Activated CD8-positive, alpha-beta memory T cell treated with anti-CD3 and anti-CD28 coated beads, Interleukin-2, amount 50 U/mL, for 48 hours (primary cell): ENCODE measurements at regions not wholly inside any gene's neighbourhood (a gene's known extent, or its start where the extent isn't known, plus 50 kb on each side); places are given as distances from the start of the nearest gene placed in this dataset.
"Not testable (repeated sequence)": the region's sequence is repeated elsewhere in the genome, so short reads cannot be mapped to it uniquely, and the experiment has no call there.

Experiments used
- DNase-seq: peaks from one replicate; pipeline ENCODE4 v3.0.0-alpha.2; 2020

- no peak for DNase-seq
Measured at GRCh38 chr1:79207786-79208185, 201.3 kb upstream of the ADGRL4 start.

DNA sequence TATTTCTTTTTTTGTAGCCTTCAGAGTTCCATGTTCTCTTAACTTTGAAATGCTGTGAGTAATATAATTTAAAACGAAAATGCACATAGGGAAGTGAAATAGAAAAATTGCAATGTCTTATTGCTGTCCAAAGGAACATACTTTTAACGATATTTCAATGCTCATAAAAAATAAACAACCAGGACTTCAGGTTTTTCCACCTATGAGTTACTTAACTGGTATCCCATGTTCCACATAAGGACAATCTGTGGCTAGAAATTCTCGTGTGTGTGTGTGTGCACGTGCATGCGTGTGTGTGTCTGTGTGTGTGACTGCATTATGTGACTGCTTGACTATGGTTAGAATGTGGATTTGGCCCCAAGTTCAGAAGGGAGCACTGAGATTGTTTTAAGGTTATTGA is 200.8 kb upstream of the ADGRL4 start:
- no peak for DNase-seq

DNA sequence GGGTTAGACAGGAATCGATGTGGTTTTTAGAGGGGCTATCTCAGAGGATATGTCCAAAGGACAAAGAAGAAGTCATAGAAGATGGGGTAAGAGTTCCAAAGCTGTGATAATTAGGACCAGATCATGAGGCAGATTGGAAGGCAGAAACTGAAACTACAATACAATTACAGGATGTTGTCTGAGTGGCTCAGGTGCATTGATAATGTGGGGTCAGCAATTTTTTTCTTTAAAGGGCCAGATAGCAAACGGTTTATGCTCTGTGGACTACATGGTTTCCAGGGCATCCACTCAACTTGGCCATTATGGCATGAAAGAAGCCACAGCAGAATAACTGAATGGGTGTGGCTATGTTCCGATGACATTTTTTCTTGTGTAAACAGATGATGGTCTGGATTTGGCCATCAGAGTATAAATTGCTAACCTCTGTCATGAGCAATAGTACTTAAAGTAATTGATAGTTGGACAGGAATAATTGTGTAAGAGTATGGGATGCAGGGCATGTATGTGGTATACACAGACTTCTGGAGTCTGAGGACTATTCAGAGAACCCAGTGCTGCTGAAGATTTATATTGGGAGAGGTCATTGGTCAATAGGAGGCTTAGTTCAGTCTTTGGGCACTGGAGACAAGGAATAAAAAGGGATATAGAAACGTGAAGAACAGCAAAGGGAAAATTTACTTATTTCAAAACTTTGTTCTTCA is 198.4 kb upstream of the ADGRL4 start:
- no peak for DNase-seq

DNA sequence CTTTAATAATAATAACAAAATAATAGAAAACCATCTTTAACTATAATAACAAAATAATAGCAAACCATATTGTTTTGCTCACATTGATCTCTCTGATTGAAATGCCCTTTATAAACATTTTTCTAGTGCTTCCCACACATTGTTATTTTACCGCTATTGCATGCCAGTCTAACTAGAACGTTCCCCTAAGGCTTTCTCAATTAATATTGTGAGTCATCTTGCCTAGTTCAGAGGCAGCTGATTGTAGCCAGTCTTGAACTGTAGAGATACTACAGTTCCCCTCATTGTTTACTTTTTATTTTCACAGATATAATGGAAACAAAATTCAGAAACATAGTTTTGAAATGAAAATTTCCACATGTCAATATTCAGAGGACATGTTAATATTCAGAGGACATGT is 192.3 kb upstream of the ADGRL4 start:
- no peak for DNase-seq

- DNase-seq, result no peak
Measured at GRCh38 chr1:79197421-79197820, 190.9 kb upstream of the ADGRL4 start.

- no peak for DNase-seq
Measured at GRCh38 chr1:79196211-79196610, 189.7 kb upstream of the ADGRL4 start.

GRCh38 chr1:79193211-79194079 is 186.9 kb upstream of the ADGRL4 start:
- DNase-seq, result no peak

DNA sequence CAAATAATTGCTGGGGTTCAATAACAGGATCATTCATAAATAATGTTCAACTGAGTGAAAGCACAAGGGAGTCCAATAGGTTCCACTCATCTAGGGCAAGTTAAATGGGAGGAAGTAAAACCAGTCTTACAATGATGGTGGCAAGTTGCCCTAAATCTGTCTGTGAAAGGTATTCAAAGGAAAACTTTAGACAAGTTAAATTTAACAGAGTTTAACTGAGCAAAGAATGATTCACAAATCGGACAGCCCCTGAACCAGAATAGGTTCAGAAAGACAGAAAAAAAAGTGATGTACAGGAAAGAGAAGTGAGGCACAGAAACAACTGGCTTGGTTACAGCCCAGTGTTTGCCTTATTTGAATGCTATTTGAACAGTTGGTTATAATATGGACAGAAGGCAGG is 183.5 kb upstream of the ADGRL4 start:
- no peak for DNase-seq

GRCh38 chr1:79188337-79188736 is 181.8 kb upstream of the ADGRL4 start:
- DNase-seq, result no peak

GRCh38 chr1:79186260-79186659 is 179.7 kb upstream of the ADGRL4 start:
- DNase-seq, result no peak

DNA sequence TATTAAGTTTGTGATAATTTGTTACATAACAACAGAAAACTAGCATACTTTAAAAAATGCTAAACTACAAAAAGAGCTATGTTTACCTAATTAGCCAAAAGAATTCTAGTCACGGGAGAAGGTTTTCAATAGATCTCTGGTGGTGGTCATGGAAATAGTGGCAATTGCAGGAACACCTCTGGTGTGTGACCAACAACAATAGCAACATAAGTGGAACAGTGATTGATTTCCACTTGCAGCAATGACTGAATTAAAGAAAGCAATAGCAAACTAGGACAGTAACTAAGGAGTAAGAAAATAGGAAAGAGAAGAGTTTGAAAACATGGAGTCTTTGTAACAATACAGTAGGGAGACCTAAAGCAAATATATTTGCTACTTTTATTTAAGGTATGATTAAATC is 171.3 kb upstream of the ADGRL4 start:
- DNase-seq, result no peak

GRCh38 chr1:79161077-79161476 is 154.5 kb upstream of the ADGRL4 start:
- DNase-seq, result no peak

GRCh38 chr1:79155991-79156390 is 149.5 kb upstream of the ADGRL4 start:
- no peak for DNase-seq

DNA sequence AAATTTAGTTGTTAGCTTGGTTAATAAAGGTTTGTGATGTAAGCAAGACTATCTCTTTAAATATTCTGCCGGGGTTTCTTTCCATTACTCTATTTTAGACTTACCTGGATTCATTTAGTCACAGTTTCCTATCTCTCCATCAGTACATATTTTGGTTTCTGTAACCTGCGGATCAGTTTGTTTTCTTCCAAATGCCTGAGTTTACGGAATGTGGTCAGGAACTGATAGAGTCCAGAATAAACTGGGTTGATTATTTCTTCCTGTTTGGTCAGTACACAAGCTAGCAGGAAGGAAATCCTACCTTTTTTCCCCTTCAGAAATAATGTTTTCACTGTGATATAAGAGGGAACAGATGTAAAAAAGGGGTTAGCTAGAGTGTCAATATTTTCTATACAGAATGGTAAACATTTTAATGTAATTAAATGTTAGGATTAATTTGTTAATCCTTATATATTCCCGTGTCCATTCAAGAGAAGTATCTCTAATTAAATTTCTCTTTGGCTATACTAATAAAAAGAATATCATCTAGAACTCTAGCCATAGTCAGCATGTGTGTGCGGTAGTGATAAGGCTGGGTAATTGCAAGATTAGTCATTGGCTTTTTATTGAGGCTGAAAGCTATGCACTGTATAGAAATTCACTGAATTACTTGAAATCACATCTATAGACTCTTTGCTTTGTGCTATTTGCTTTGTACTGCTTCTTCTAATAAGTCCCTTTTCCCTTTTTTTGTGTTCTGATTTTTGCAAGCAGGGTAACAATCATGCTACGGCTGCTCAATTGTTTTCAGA is 144.7 kb upstream of the ADGRL4 start:
- no peak for DNase-seq

DNA sequence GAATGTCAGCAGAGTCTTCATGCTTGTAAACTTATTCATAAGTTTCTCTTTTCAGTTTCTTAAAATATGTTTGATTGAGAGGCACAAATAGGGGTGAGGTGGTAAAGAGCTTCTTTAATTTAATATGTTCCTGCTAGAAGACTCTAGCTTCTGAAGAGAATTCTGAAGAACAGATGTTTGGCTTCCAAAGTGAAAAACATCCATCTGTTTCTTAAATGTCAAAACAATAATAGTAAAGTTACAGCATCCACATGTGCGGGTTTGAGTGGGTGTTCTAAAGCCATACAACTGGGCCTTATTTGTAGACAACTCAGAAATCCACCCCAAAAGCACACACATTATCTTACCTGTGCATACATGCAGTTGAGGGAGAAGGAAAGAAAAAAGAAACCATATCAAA is 144.0 kb upstream of the ADGRL4 start:
- no peak for DNase-seq

- not testable (repeated sequence) for DNase-seq
Measured at GRCh38 chr1:79138227-79138626, 131.7 kb upstream of the ADGRL4 start.

- DNase-seq, result no peak
Measured at GRCh38 chr1:79133774-79134364, 127.3 kb upstream of the ADGRL4 start.

GRCh38 chr1:79131626-79132025 is 125.1 kb upstream of the ADGRL4 start:
- DNase-seq, result no peak

DNA sequence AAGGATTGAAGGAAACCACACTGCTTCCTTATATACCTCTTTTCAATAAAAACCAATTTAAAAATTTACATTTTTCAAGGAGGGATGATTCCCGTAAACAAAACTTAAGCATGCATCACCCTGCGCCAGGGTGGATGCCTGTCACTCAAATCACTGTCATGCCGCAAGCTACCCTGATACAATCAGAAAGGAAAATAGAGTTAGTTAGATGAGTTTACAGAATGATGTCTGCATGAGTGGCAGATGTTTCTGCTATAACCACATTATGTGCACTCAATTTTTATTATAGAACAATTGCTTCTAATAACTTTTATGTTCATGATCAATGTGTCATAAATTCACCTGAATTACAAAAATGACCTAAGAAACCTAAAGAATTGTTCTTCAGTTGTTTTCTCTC is 123.4 kb upstream of the ADGRL4 start:
- DNase-seq, result no peak

DNA sequence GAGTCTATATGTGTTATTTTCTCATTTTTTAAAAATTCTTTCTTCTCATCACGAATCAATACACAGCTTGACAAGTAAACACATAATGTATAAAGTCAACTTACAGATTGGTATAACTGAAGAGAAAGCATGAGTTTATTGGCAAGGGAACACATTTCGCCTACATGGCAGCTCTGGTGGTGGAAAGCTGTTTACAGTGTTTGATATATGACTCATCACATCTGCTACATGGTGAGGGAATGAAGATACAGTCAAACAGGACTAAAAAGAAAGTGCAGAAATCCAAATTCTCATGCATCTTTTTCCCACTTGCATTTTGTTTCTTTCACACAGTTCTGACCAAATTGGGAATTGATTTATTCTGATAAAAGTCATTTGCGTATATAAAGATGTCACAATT is 122.2 kb upstream of the ADGRL4 start:
- DNase-seq, result no peak

GRCh38 chr1:79124756-79125155 is 118.2 kb upstream of the ADGRL4 start:
- no peak for DNase-seq

GRCh38 chr1:79122521-79122920 is 116.0 kb upstream of the ADGRL4 start:
- DNase-seq, result no peak

DNA sequence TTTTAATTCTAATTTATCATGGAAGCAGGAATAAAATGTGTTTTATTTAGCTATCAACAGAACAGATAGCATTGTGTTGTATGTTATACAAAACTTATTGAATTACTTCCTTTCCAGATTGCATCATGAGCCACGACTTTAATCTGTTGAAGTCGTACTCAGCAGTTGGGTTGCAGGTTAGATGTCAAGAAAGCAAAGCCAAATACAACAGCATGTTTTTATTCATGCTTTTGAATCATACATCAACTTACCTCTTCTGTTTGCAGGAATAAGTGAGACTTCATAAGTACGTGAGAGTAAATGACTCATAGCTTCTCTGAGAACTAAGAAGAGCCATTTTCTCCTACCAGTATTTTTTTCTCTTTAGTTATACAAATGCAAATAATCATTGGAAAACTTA is 110.8 kb upstream of the ADGRL4 start:
- DNase-seq, result no peak
